Neuronal stem cell (in vitro differentiated cells): ENCODE measurements at regions not wholly inside any gene's neighbourhood (a gene's known extent, or its start where the extent isn't known, plus 50 kb on each side); places are given as distances from the start of the nearest gene placed in this dataset.

Source experiments
- DNase-seq: peaks from one replicate; pipeline ENCODE4 v3.0.0-alpha.2; 2013; ENCODE audit warnings: low spot score
- H2AFZ ChIP-seq: one replicate; pipeline ENCODE4 v1.6.1; 2013; ENCODE audit warnings: mild to moderate bottlenecking, low read length, inconsistent platforms
- H2AK5ac ChIP-seq: 2 replicates; pipeline ENCODE4 v1.6.1; 2013; ENCODE audit warnings: low read depth, mild to moderate bottlenecking, inconsistent platforms, low read length, moderate library complexity, mixed read lengths
- H2BK120ac ChIP-seq: 2 replicates; pipeline ENCODE4 v1.6.1; 2013; ENCODE audit warnings: low read depth, mild to moderate bottlenecking, inconsistent platforms, low read length, moderate library complexity, mixed read lengths
- H2BK12ac ChIP-seq: one replicate; pipeline ENCODE4 v1.6.1; 2013; ENCODE audit warnings: low read length, inconsistent platforms
- H2BK15ac ChIP-seq: 2 replicates; pipeline ENCODE4 v1.6.1; 2013; ENCODE audit warnings: mild to moderate bottlenecking, low read length, inconsistent platforms, mixed read lengths
- H2BK5ac ChIP-seq: one replicate; pipeline ENCODE4 v1.6.1; 2013; ENCODE audit warnings: inconsistent platforms, mild to moderate bottlenecking, low read length, moderate library complexity
- H3K14ac ChIP-seq: one replicate; pipeline ENCODE4 v1.6.1; 2013; ENCODE audit warnings: low read length, inconsistent platforms
- H3K18ac ChIP-seq: 2 replicates; pipeline ENCODE4 v1.6.1; 2013; ENCODE audit warnings: low read length, inconsistent platforms
- H3K23ac ChIP-seq: 2 replicates; pipeline ENCODE4 v1.6.1; 2013; ENCODE audit warnings: low read depth, mild to moderate bottlenecking, mixed read lengths, low read length, inconsistent platforms; ENCODE audit not compliant: poor library complexity
- H3K27ac ChIP-seq: replicated peaks from 3 replicates; pipeline ENCODE4 v1.5.1; 2013; ENCODE audit warnings: low read length, inconsistent platforms
- H3K27me3 ChIP-seq, 3 experiments: 2 replicates each; pipeline ENCODE4 v1.6.1; 2013; ENCODE audit warnings: low read length in 3 of 3, mild to moderate bottlenecking in 2 of 3, inconsistent platforms in 1 of 3, low read depth in 1 of 3, mixed read lengths in 1 of 3, moderate library complexity in 1 of 3; ENCODE audit not compliant: control insufficient read depth in 3 of 3, insufficient read depth in 3 of 3
- H3K36me3 ChIP-seq, 2 donors: replicated peaks in 1 of 2; 2 replicates each; pipeline ENCODE4 v1.6.1; 2013; ENCODE audit warnings: low read length in 2 of 2; ENCODE audit not compliant: control insufficient read depth in 2 of 2, insufficient read depth in 2 of 2
- H3K4ac ChIP-seq: 2 replicates; pipeline ENCODE4 v1.6.1; 2013; ENCODE audit warnings: inconsistent platforms, mild to moderate bottlenecking, low read length, moderate library complexity
- H3K4me1 ChIP-seq, 2 donors: 1 replicate in 1 of 2; 2 replicates in 1 of 2; pipeline ENCODE4 v1.6.1; 2013; ENCODE audit warnings: low read length in 2 of 2, low read depth in 1 of 2; ENCODE audit not compliant: control insufficient read depth in 2 of 2, insufficient read depth in 1 of 2
- H3K4me2 ChIP-seq: one replicate; pipeline ENCODE4 v1.6.1; 2013; ENCODE audit warnings: mild to moderate bottlenecking, low read length, inconsistent platforms; ENCODE audit not compliant: insufficient read depth, poor library complexity, severe bottlenecking
- H3K4me3 ChIP-seq, 2 donors: 2 replicates each; pipeline ENCODE4 v1.5.1; 2013; ENCODE audit warnings: low read length in 2 of 2, mild to moderate bottlenecking in 2 of 2, inconsistent platforms in 1 of 2, moderate library complexity in 1 of 2
- H3K79me1 ChIP-seq: one replicate; pipeline ENCODE4 v1.6.1; 2013; ENCODE audit warnings: low read depth, mild to moderate bottlenecking, inconsistent platforms, low read length, moderate library complexity
- H3K9ac ChIP-seq: one replicate; pipeline ENCODE4 v1.6.1; 2013; ENCODE audit warnings: mild to moderate bottlenecking, low read depth, low read length, inconsistent platforms; ENCODE audit not compliant: poor library complexity
- H3K9me3 ChIP-seq, 2 donors: replicated peaks in 1 of 2; 2 replicates each; pipeline versions ENCODE3 to v1.6.1; 2013; ENCODE audit warnings: low read length in 2 of 2, mild to moderate bottlenecking in 2 of 2, inconsistent platforms in 1 of 2, low read depth in 1 of 2, mixed read lengths in 1 of 2, moderate library complexity in 1 of 2; ENCODE audit not compliant: control insufficient read depth in 2 of 2, insufficient read depth in 1 of 2
- H4K8ac ChIP-seq: one replicate; pipeline ENCODE4 v1.6.1; 2013; ENCODE audit warnings: low read depth, mild to moderate bottlenecking, inconsistent platforms, low read length, moderate library complexity
- H4K91ac ChIP-seq: one replicate; pipeline ENCODE4 v1.6.1; 2013; ENCODE audit warnings: low read length, low read depth, mild to moderate bottlenecking, inconsistent platforms; ENCODE audit not compliant: poor library complexity
- WGBS, 2 donors: extraction: QIAGEN DNeasy Blood & Tissue Kit; methylation state at CpG; one replicate each; pipeline ENCODE4 v1.1.7; 2013; ENCODE audit warnings: missing lambda C conversion rate in 2 of 2, mixed read lengths in 1 of 2; ENCODE audit not compliant: insufficient read length in 2 of 2, insufficient replicate concordance in 1 of 2; ENCODE audit errors: extremely low coverage in 2 of 2; 5-methylcytosine and 5-hydroxymethylcytosine counted together

GRCh38 chr4:33296876-33297455, 2576.8 kb downstream of the PCDH7 start:
- H3K4me3 ChIP-seq = no peak overlapping the region
- H2AFZ ChIP-seq = no peak overlapping the region
- WGBS, 2 donors = no CpG with 5 or more reads among the region's 3 CpGs
- no peak overlapping the region for H3K4ac ChIP-seq
- H3K4me1 ChIP-seq = no peaks in the 10 kb centered on the region
- DNase-seq = peak; percentile 14
- no peak overlapping the region for H3K9ac ChIP-seq
- H3K36me3 ChIP-seq = no peaks in the 10 kb centered on the region
- no peak overlapping the region for H3K18ac ChIP-seq
- H2BK5ac ChIP-seq = no peak overlapping the region
- no peaks in the 10 kb centered on the region for H3K27me3 ChIP-seq
- no peak overlapping the region for H3K27ac ChIP-seq
- no peak overlapping the region for H3K23ac ChIP-seq
- no peak overlapping the region for H3K4me2 ChIP-seq
- H2BK15ac ChIP-seq = no peak overlapping the region
- H3K14ac ChIP-seq = no peak overlapping the region
- H2BK12ac ChIP-seq = no peak overlapping the region
- no peak overlapping the region for H2AK5ac ChIP-seq
- H3K9me3 ChIP-seq = no peaks in the 10 kb centered on the region
- H3K79me1 ChIP-seq = no peaks in the 10 kb centered on the region
- H2BK120ac ChIP-seq = no peak overlapping the region
- H4K8ac ChIP-seq = no peak overlapping the region
- no peak overlapping the region for H4K91ac ChIP-seq

GRCh38 chr4:33302321-33302720, 2582.2 kb downstream of the PCDH7 start:
- no peak overlapping the region for H3K4me2 ChIP-seq
- H4K91ac ChIP-seq = no peak overlapping the region
- H2BK12ac ChIP-seq = no peak overlapping the region
- no peak overlapping the region for H2BK15ac ChIP-seq
- WGBS, 2 donors = no CpG with 5 or more reads among the region's 2 CpGs
- no peak overlapping the region for H3K4me3 ChIP-seq
- H3K9me3 ChIP-seq = no peaks in the 10 kb centered on the region
- DNase-seq = no peak
- H2BK5ac ChIP-seq = no peak overlapping the region
- H3K14ac ChIP-seq = no peak overlapping the region
- H3K23ac ChIP-seq = no peak overlapping the region
- H3K4ac ChIP-seq = no peak overlapping the region
- H3K36me3 ChIP-seq = no peaks in the 10 kb centered on the region
- no peak overlapping the region for H2AK5ac ChIP-seq
- no peak overlapping the region for H3K9ac ChIP-seq
- no peaks in the 10 kb centered on the region for H3K79me1 ChIP-seq
- no peak overlapping the region for H4K8ac ChIP-seq
- H3K18ac ChIP-seq = no peak overlapping the region
- no peaks in the 10 kb centered on the region for H3K27me3 ChIP-seq
- H3K27ac ChIP-seq = no peak overlapping the region
- H3K4me1 ChIP-seq = no peaks in the 10 kb centered on the region
- H2BK120ac ChIP-seq = no peak overlapping the region
- no peak overlapping the region for H2AFZ ChIP-seq

GRCh38 chr4:33306131-33306530, 2586.0 kb downstream of the PCDH7 start:
- no peak overlapping the region for H2BK5ac ChIP-seq
- H3K4ac ChIP-seq = no peak overlapping the region
- H2BK12ac ChIP-seq = no peak overlapping the region
- WGBS, 2 donors = no CpG with 5 or more reads among the region's 2 CpGs
- no peak overlapping the region for H3K27ac ChIP-seq
- no peak for DNase-seq
- no peak overlapping the region for H4K8ac ChIP-seq
- H3K4me2 ChIP-seq = no peak overlapping the region
- H3K79me1 ChIP-seq = no peaks in the 10 kb centered on the region
- no peak overlapping the region for H3K18ac ChIP-seq
- H3K4me1 ChIP-seq = no peaks in the 10 kb centered on the region
- H3K9ac ChIP-seq = no peak overlapping the region
- H3K36me3 ChIP-seq = no peaks in the 10 kb centered on the region
- H4K91ac ChIP-seq = no peak overlapping the region
- H2BK15ac ChIP-seq = no peak overlapping the region
- H3K27me3 ChIP-seq = no peaks in the 10 kb centered on the region
- no peak overlapping the region for H3K4me3 ChIP-seq
- no peaks in the 10 kb centered on the region for H3K9me3 ChIP-seq
- no peak overlapping the region for H3K14ac ChIP-seq
- no peak overlapping the region for H2AFZ ChIP-seq
- no peak overlapping the region for H2AK5ac ChIP-seq
- no peak overlapping the region for H3K23ac ChIP-seq
- H2BK120ac ChIP-seq = no peak overlapping the region

GRCh38 chr4:33316033-33316432, 2595.9 kb downstream of the PCDH7 start:
- Histone ChIP-seq H3K4me1 (no peaks in the 10 kb centered on the region), H3K36me3 (no peaks in the 10 kb centered on the region), H3K9ac (no peak overlapping the region)

More at GRCh38 chr4:33316033-33316432, 2595.9 kb downstream of the PCDH7 start:
- Histone ChIP-seq H2BK5ac (no peak overlapping the region), H2AFZ (no peak overlapping the region), H3K18ac (no peak overlapping the region), H3K4me2 (no peak overlapping the region), H3K4ac (no peak overlapping the region), H2AK5ac (no peak overlapping the region), H4K91ac (no peak overlapping the region), H2BK15ac (no peak overlapping the region), H3K23ac (no peak overlapping the region), H2BK120ac (no peak overlapping the region), H2BK12ac (no peak overlapping the region), H3K14ac (no peak overlapping the region), H3K4me3 (no peak overlapping the region), H3K79me1 (no peaks in the 10 kb centered on the region), H3K27ac (no peak overlapping the region), H3K27me3 (no peaks in the 10 kb centered on the region), H4K8ac (no peak overlapping the region), H3K9me3 (no peaks in the 10 kb centered on the region)
- no peak for DNase-seq
- no CpG with 5 or more reads among the region's 2 CpGs for WGBS, 2 donors
